IMR-90 (cell line): ENCODE measurements at regions not wholly inside any gene's neighbourhood (a gene's known extent, or its start where the extent isn't known, plus 50 kb on each side); places are given as distances from the start of the nearest gene placed in this dataset.

ENCODE experiments used
- ATAC-seq: fragments of 200-7000 bp; cut with Tn5 transposase; 2 replicates; pipeline ENCODE4 v1.9.1; 2020; ENCODE audit warnings: low read depth, mild to moderate bottlenecking, moderate library complexity
- BruUV-seq: library from RNA; stranded (reverse); fragments of 400-500 nt; replicated peaks from 2 replicates; lab custom pipeline; 2021; lab: Mats Ljungman, UMichigan
- CTCF ChIA-PET: fragments of 300-600 bp; formaldehyde crosslinking; extraction: SDS; loops from one replicate; lab custom pipeline; 2021; ENCODE audit warnings: antibody characterized with exemption; lab: Yijun Ruan, JAX
- POLR2A ChIA-PET: fragments of 300-600 bp; sonication (Branson Sonifier 250); formaldehyde crosslinking; loops from one replicate; lab custom pipeline; 2022; ENCODE audit warnings: antibody characterized with exemption; ENCODE audit not compliant: unreplicated experiment; lab: Charles Lee
- DNase-seq: peaks from one replicate; pipeline ENCODE4 v3.0.0; 2013
- H2AFZ ChIP-seq: replicated peaks from 2 replicates; pipeline ENCODE3; 2013; ENCODE audit warnings: low read length, mild to moderate bottlenecking; ENCODE audit not compliant: poor library complexity
- H2AK5ac ChIP-seq: 2 replicates; pipeline ENCODE4 v1.6.1; 2013; ENCODE audit warnings: low read depth, low read length, inconsistent platforms
- H2AK9ac ChIP-seq: replicated peaks from 2 replicates; pipeline ENCODE3; 2013; ENCODE audit warnings: mild to moderate bottlenecking, low read depth, low read length, moderate library complexity; ENCODE audit not compliant: poor library complexity
- H2BK120ac ChIP-seq: 2 replicates; pipeline ENCODE4 v1.6.1; 2013; ENCODE audit warnings: low read depth, low read length, inconsistent platforms
- H2BK15ac ChIP-seq: 3 replicates; pipeline ENCODE4 v1.6.1; 2013; ENCODE audit warnings: low read depth, low read length, inconsistent platforms
- H2BK20ac ChIP-seq: 2 replicates; pipeline ENCODE4 v1.6.1; 2013; ENCODE audit warnings: low read depth, mild to moderate bottlenecking, inconsistent platforms, low read length, moderate library complexity
- H2BK5ac ChIP-seq: 2 replicates; pipeline ENCODE4 v1.6.1; 2013; ENCODE audit warnings: mild to moderate bottlenecking, low read depth, low read length, inconsistent platforms; ENCODE audit not compliant: poor library complexity, severe bottlenecking
- H3K14ac ChIP-seq: replicated peaks from 2 replicates; pipeline ENCODE4 v1.6.1; 2013; ENCODE audit warnings: low read depth, low read length, inconsistent platforms
- H3K18ac ChIP-seq: 2 replicates; pipeline ENCODE4 v1.6.1; 2013; ENCODE audit warnings: low read depth, low read length, control low read depth
- H3K23ac ChIP-seq: 2 replicates; pipeline ENCODE4 v1.6.1; 2013; ENCODE audit warnings: low read depth, low read length, inconsistent platforms
- H3K27ac ChIP-seq: 2 replicates; pipeline ENCODE4 v1.5.1; 2013; ENCODE audit warnings: mild to moderate bottlenecking, control low read depth, low read length; ENCODE audit not compliant: insufficient read depth
- H3K27me3 ChIP-seq: 2 replicates; pipeline ENCODE4 v1.6.1; 2013; ENCODE audit warnings: low read length; ENCODE audit not compliant: control insufficient read depth, insufficient read depth
- H3K36me3 ChIP-seq: 2 replicates; pipeline ENCODE4 v1.6.1; 2013; ENCODE audit warnings: low read length, mixed read lengths; ENCODE audit not compliant: control insufficient read depth, insufficient read depth
- H3K4ac ChIP-seq: 2 replicates; pipeline ENCODE4 v1.6.1; 2013; ENCODE audit warnings: low read depth, low read length, inconsistent platforms
- H3K4me1 ChIP-seq: 2 replicates; pipeline ENCODE4 v1.6.1; 2013; ENCODE audit warnings: low read length, mixed read lengths; ENCODE audit not compliant: control insufficient read depth, insufficient read depth
- H3K4me2 ChIP-seq: 2 replicates; pipeline ENCODE4 v1.6.1; 2013; ENCODE audit warnings: low read depth, mild to moderate bottlenecking, control low read depth, low read length, moderate library complexity
- H3K4me3 ChIP-seq: 2 replicates; pipeline ENCODE4 v1.5.1; 2013; ENCODE audit warnings: low read depth, mild to moderate bottlenecking, control low read depth, low read length, moderate library complexity; ENCODE audit not compliant: insufficient read depth
- H3K56ac ChIP-seq: 2 replicates; pipeline ENCODE4 v1.6.1; 2013; ENCODE audit warnings: low read length, inconsistent platforms; ENCODE audit not compliant: insufficient read depth; ENCODE audit errors: extremely low read depth
- H3K79me1 ChIP-seq, 2 experiments: 2 replicates each; pipeline ENCODE4 v1.6.1; 2013; ENCODE audit warnings: low read length in 2 of 2, inconsistent platforms in 1 of 2, low read depth in 1 of 2
- H3K9ac ChIP-seq: 2 replicates; pipeline ENCODE4 v1.6.1; 2013; ENCODE audit warnings: low read depth, low read length, control low read depth
- H3K9me1 ChIP-seq: 2 replicates; pipeline ENCODE4 v1.6.1; 2013; ENCODE audit warnings: low read length, inconsistent platforms; ENCODE audit not compliant: insufficient read depth
- H3K9me3 ChIP-seq: 2 replicates; pipeline ENCODE4 v1.6.1; 2013; ENCODE audit warnings: low read length; ENCODE audit not compliant: control insufficient read depth, insufficient read depth
- H4K20me1 ChIP-seq: 2 replicates; pipeline ENCODE4 v1.6.1; 2013; ENCODE audit warnings: low read length, inconsistent platforms; ENCODE audit not compliant: insufficient read depth
- H4K5ac ChIP-seq: 2 replicates; pipeline ENCODE4 v1.6.1; 2013; ENCODE audit warnings: mild to moderate bottlenecking, low read depth, low read length, control low read depth
- H4K8ac ChIP-seq, 2 experiments: 2 replicates each; pipeline ENCODE4 v1.6.1; 2013; ENCODE audit warnings: low read depth in 2 of 2, low read length in 2 of 2, control low read depth in 1 of 2, inconsistent platforms in 1 of 2
- H4K91ac ChIP-seq: 2 replicates; pipeline ENCODE4 v1.6.1; 2013; ENCODE audit warnings: low read depth, low read length, inconsistent platforms; ENCODE audit not compliant: insufficient read depth
- BHLHE40 ChIP-seq: fragments of 150-350 bp; IDR thresholded peaks from 2 replicates; pipeline ENCODE4 v1.6.1; 2016; ENCODE audit warnings: mild to moderate bottlenecking, low read depth, low read length
- CEBPB ChIP-seq: IDR thresholded peaks from 2 replicates; pipeline ENCODE4 v1.6.1; 2012; ENCODE audit warnings: low read depth, low read length, improper control_type of control experiment
- CHD1 ChIP-seq: IDR thresholded peaks from 2 replicates; pipeline ENCODE4 v1.6.1; 2012; ENCODE audit warnings: low read depth, low read length, improper control_type of control experiment
- CTCF ChIP-seq: conservative IDR thresholded peaks from 2 replicates; pipeline ENCODE4 v1.5.1; 2012; ENCODE audit warnings: mild to moderate bottlenecking, low read depth, low read length, improper control_type of control experiment
- ELK1 ChIP-seq: fragments of 150-350 bp; IDR thresholded peaks from 2 replicates; pipeline ENCODE4 v1.6.1; 2016; ENCODE audit warnings: low read depth, mild to moderate bottlenecking, low read length, moderate library complexity, borderline replicate concordance
- FOS ChIP-seq: fragments of 150-350 bp; IDR thresholded peaks from 2 replicates; pipeline ENCODE4 v1.6.1; 2016; ENCODE audit warnings: low read depth, low read length
- MAFK ChIP-seq: IDR thresholded peaks from 2 replicates; pipeline ENCODE4 v1.6.1; 2012; ENCODE audit warnings: low read depth, low read length, improper control_type of control experiment
- MAZ ChIP-seq: IDR thresholded peaks from 2 replicates; pipeline ENCODE4 v1.6.1; 2012; ENCODE audit warnings: low read depth, mild to moderate bottlenecking, low read length, improper control_type of control experiment, moderate library complexity, borderline replicate concordance
- MXI1 ChIP-seq: IDR thresholded peaks from 2 replicates; pipeline ENCODE4 v1.6.1; 2012; ENCODE audit warnings: low read depth, mild to moderate bottlenecking, low read length, moderate library complexity, borderline replicate concordance
- NFE2L2 ChIP-seq: fragments of 150-350 bp; IDR thresholded peaks from 2 replicates; pipeline ENCODE4 v1.6.1; 2016; ENCODE audit warnings: low read depth, mild to moderate bottlenecking, low read length
- POLR2A ChIP-seq: IDR thresholded peaks from 2 replicates; pipeline ENCODE4 v1.6.1; 2012; ENCODE audit warnings: mild to moderate bottlenecking, low read depth, low read length
- RAD21 ChIP-seq: IDR thresholded peaks from 2 replicates; pipeline ENCODE4 v1.6.1; 2012; ENCODE audit warnings: low read length, improper control_type of control experiment
- RCOR1 ChIP-seq: IDR thresholded peaks from 2 replicates; pipeline ENCODE4 v1.6.1; 2012; ENCODE audit warnings: mild to moderate bottlenecking, low read length, improper control_type of control experiment; ENCODE audit not compliant: insufficient replicate concordance
- RFX5 ChIP-seq: IDR thresholded peaks from 2 replicates; pipeline ENCODE4 v1.8.0; 2012; ENCODE audit warnings: low read depth, mild to moderate bottlenecking, low read length, moderate library complexity
- SMC3 ChIP-seq: fragments of 150-350 bp; IDR thresholded peaks from 2 replicates; pipeline ENCODE4 v1.6.1; 2016; ENCODE audit warnings: low read depth, mild to moderate bottlenecking, antibody characterized with exemption, low read length, moderate library complexity
- USF2 ChIP-seq: fragments of 150-350 bp; IDR thresholded peaks from 2 replicates; pipeline ENCODE4 v1.6.1; 2017; ENCODE audit warnings: mild to moderate bottlenecking, antibody characterized with exemption, low read length, low read depth
- WGBS, 2 experiments: methylation state at CpG; one replicate each; pipeline versions ENCODE4 v1.1.5 to v1.1.7; 2013; ENCODE audit warnings: missing lambda C conversion rate in 2 of 2; ENCODE audit not compliant: insufficient read length in 1 of 2; ENCODE audit errors: extremely low coverage in 2 of 2; 5-methylcytosine and 5-hydroxymethylcytosine counted together
- dilution Hi-C: fragments of 300-500 bp; cut with HindIII; formaldehyde crosslinking; loops from one replicate; pipeline ENCODE4 v1.14.3; 2018; ENCODE audit warnings: low sequenced_read_pairs; ENCODE audit not compliant: unreplicated experiment
- in situ Hi-C: fragments of 300-500 bp; cut with MboI; formaldehyde crosslinking; loops from 3 replicates; pipeline ENCODE4 v1.14.3; 2019; ENCODE audit warnings: low sequenced_read_pairs, inconsistent platforms, mixed read lengths
- intact Hi-C: fragments of 100-400 bp; cut with micrococcal nuclease; formaldehyde crosslinking; loops from 2 replicates; pipeline ENCODE4 v1.10.0; 2022

- intact Hi-C loops, result no loop called here
- CTCF ChIA-PET, result no interaction called here
- no peak overlapping the region for H3K27ac ChIP-seq
These were observed 98.8 kb downstream of the ADCYAP1 start for GRCh38 chr18:1003499-1003898.

More at GRCh38 chr18:1003499-1003898, 98.8 kb downstream of the ADCYAP1 start:
- H3K27me3 ChIP-seq, result no peaks in the 10 kb centered on the region
- H3K4me2 ChIP-seq, result no peak overlapping the region
- H3K56ac ChIP-seq, result no peak overlapping the region
- no peak overlapping the region for H3K4me3 ChIP-seq
- no peaks in the 10 kb centered on the region for H3K4me1 ChIP-seq
- H2BK120ac ChIP-seq, result no peak overlapping the region
- BruUV-seq, result no TSS peak
- no peak overlapping the region for H4K91ac ChIP-seq
- H2BK5ac ChIP-seq, result no peak overlapping the region
- H4K20me1 ChIP-seq, result no peaks in the 10 kb centered on the region
- H2BK20ac ChIP-seq, result no peak overlapping the region
- H2AK9ac ChIP-seq, result no peak overlapping the region
- H3K79me1 ChIP-seq, result no peaks in the 10 kb centered on the region
- no peak overlapping the region for H3K18ac ChIP-seq
- no peak overlapping the region for H3K23ac ChIP-seq
- POLR2A ChIA-PET, result no interaction called here
- no CpG with 5 or more reads among the region's 1 CpG for WGBS, 2 experiments
- no peak overlapping the region for H2BK15ac ChIP-seq
- no peak overlapping the region for H3K9ac ChIP-seq
- H3K36me3 ChIP-seq, result no peaks in the 10 kb centered on the region
- H3K9me1 ChIP-seq, result no peaks in the 10 kb centered on the region
- H3K4ac ChIP-seq, result no peak overlapping the region
- no peak overlapping the region for H2AFZ ChIP-seq
- no peak overlapping the region for H2AK5ac ChIP-seq
- dilution Hi-C loops, result no loop called here
- no peak overlapping the region for H4K8ac ChIP-seq
- no peak for TF ChIP-seq ELK1
- no peak for TF ChIP-seq CTCF
- no peak for TF ChIP-seq MAZ
- TF ChIP-seq NFE2L2, result no peak
- TF ChIP-seq SMC3, result no peak
- TF ChIP-seq CEBPB, result no peak
- TF ChIP-seq RFX5, result no peak
- TF ChIP-seq BHLHE40, result no peak
- TF ChIP-seq MXI1, result no peak
- TF ChIP-seq POLR2A, result no peak
- TF ChIP-seq FOS, result no peak
- TF ChIP-seq USF2, result no peak
- no peak for TF ChIP-seq RAD21
- no peak for TF ChIP-seq MAFK
- no peak for TF ChIP-seq CHD1
- no peak for TF ChIP-seq RCOR1
- H4K5ac ChIP-seq, result no peak overlapping the region
- DNase-seq (no peak), ATAC-seq (no peak)
- peaks cover 10% of the 10 kb centered on the region for H3K9me3 ChIP-seq
- in situ Hi-C loops, result no loop called here
- no peak overlapping the region for H3K14ac ChIP-seq
